GM11168 (cell line): ENCODE measurements at regions not wholly inside any gene's neighbourhood (a gene's known extent, or its start where the extent isn't known, plus 50 kb on each side); places are given as distances from the start of the nearest gene placed in this dataset.
"Not testable (repeated sequence)": the region's sequence is repeated elsewhere in the genome, so short reads cannot be mapped to it uniquely, and the experiment has no call there.

ENCODE experiments used
- in situ Hi-C: fragments of 300-500 bp; cut with MboI; formaldehyde crosslinking; loops from one replicate; pipeline ENCODE4 v1.12.0; 2022; ENCODE audit warnings: low sequenced_read_pairs; ENCODE audit not compliant: unreplicated experiment

DNA sequence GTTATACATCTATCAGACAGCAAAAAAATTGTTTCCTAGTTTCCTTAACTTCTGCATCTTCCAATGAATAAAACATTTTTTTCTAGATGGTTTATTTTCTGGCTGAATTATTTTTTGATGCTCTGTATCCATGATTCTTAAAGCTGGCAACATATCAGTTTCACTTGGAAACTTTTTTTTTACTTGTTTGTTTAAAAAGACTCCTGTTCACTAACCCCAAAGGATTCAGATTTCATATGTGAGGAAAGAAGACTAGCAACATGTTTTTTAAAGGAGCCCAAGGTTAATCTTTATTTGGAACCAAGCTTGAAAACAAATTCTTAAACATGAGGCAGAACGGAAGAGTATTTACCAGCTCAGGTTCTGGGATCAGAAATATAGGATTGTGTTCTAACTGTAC, 632.3 kb downstream of the SLITRK6 start:
- in situ Hi-C loops = no loop called here

DNA sequence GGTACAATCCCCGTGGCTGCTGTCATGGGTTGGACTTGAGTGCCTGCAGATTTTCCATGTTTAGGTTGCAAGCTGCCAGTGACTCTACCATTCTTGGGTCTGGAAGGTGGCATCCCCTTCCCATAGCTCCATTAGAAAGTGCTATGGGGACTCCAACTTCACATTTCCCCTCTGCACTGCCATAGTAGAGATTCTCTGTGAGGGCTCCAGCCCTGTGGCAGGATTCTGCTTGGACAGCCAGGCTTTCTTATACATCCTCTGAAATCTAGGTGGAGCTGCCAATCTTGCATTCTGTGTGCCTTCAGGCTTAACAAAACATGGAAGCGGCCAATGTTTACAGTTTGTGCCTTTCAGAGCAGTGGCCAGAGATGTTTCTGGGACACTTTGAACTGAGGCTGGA, 636.2 kb downstream of the SLITRK6 start:
- in situ Hi-C loops = no loop called here

DNA sequence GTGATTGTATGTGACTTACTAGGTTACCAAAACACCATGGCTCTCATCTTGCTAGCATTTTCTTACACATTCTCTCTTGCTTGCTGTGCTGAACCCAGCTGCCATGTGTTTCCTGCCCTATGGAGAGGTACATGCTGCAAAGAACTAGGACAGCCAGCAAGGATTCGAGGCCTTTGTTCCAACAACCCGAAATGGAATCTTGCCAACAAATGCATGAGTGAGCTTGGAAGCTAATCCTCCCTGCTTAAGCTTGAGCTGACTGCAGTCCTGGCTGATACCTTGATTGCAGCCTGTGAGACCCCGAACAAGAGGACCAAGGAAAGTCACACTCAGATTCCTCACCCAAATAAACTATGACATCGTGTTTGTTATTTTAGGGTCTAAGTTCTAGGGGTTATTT, 651.2 kb downstream of the SLITRK6 start:
- in situ Hi-C loops = no loop called here

DNA sequence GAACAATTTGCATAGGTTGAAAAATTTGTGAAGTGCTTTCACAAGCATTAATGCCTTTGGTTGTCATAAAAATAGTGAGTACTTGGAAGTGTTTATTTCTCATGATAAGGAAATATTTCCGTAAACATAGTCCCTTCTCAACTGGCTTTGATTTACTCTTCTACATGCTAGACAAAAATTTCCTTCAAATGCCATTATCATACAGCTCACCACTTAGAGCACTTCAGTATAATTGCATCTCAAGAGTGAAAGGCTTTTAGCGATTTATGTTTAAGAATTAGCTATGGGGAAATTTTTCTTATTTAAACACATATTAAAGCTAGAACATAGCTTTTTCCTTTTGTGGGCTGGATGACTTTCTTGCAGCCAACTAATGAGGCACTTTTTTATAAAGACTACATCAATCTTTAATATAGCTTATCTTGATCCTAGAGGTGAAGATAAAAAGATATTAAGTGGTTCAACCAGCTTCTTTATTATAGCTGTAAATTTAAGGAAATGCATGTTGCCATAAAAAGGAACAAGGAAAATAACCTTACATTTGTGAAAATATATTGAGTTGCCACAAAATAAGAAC, 656.8 kb downstream of the SLITRK6 start:
- in situ Hi-C loops = no loop called here

DNA sequence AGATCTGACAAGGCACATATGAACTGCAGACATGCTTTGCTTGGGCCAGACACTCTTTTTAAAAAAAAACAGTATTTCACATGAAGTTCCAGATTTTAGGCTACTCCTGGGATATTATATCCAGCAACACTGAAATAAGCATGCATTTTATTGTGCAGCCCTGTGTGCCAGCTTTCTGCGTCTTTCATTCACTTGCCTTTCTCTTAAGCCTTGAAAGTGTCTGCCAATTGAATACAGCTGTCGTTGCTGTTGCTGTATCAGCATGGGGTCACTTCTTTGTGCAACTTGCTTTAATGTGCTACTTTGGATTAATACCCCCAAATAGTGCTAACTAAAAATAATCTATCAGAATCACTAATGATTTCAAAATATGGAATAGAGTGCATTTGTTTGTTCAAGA, 657.8 kb downstream of the SLITRK6 start:
- in situ Hi-C loops = no loop called here

DNA sequence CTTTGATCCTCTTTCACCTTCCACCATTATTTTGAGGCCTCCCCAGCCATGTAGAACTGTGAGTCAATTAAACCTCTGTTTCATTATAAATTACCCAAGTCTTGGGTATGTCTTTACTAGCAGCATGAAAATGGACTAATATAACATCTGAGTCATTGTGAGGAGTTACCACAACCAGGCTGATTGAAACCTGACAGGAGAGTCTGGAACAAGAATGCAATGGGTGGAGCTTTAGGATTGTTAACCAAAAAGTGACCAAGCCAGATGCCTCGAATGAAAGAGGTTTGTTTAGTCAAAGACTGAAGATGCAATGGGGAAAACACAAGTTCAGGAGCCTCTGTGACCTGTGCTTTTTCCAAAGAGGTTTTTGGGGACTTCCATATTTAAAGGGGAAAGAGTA, 659.0 kb downstream of the SLITRK6 start:
- in situ Hi-C loops = no loop called here

DNA sequence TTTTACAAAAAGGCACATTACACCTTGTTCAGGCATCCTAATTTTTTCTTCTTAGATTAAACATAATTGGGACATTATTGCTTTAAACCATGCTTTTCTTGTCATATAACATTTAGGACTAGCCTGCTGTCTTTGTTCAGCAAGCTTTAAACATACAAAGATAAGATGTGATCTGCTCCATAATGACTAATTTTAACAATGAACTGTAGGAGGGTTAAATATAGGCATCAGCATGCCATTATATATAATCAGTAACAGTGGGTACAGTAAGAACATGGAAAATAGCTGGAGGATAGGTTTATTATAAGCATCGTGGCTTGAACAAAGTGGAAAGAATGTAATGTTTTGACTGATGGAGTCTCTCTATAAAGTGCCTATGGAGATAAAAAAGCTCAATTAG, 661.7 kb downstream of the SLITRK6 start:
- in situ Hi-C loops = no loop called here

DNA sequence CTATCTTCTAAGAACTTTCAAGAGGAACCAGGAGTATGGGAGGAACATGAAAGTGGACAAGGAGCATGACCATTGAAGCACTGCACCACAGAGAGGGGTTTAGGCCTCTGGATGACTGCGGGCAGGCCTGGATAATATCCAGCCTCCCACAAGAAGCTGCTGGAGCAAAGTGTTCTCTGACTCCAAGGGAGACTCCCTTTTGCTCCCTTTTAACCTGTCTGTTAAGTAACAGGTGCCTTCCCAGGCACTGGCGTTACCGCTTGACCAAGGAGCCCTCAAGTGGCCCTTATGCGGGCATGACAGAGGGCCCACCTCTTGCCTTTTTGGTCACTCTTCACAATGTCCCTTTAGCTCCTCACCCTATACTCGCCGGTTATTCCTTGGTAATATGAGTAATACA, 666.2 kb downstream of the SLITRK6 start:
- in situ Hi-C loops = no loop called here

DNA sequence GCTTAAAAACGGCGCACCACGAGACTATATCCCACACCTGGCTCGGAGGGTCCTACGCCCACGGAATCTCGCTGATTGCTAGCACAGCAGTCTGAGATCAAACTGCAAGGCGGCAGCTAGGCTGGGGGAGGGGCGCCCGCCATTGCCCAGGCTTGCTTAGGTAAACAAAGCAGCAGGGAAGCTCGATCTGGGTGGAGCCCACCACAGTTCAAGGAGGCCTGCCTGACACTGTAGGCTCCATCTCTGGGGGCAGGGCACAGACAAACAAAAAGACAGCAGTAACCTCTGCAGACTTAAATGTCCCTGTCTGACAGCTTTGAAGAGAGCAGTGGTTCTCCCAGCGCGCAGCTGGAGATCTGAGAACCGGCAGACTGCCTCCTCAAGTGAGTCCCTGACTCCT, 675.7 kb downstream of the SLITRK6 start:
- in situ Hi-C loops = not testable (repeated sequence)

DNA sequence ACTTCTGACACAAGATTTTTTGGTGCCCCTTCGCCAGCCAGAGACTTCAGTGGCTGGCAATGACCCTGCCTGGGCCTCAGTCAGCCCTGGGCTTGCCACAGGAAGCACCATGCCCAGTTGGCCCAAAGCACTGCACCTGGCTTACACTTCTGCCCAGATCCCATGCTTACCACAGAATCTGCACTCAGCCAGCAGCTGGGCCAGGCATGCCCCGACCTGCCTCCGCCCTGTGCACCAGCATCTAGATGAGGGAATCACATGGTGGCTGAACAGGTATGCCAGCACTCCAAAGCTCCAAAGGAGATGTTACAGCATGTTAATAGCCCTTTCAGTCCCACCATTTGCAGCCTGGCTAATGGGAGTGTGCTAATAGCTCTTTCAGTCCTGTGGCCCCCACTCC, 690.9 kb downstream of the SLITRK6 start:
- in situ Hi-C loops = no loop called here

DNA sequence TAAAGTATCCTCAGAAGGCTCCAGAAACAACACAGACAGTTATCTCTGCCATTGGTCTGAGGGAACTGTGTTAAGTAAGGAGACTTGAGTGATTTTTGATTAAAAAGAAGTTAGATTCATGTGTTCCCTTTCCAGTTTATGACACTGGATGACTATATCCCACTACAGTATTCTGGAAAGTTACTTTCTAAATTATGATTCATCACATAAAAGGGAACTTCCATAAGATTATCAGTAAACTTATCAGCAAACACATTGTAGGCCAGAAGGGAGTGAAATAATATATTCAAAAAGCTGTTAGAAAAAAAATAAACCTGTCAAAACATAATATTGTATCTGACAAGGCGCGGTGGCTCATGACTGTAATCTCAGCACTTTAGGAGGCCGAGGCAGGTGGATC, 700.0 kb downstream of the SLITRK6 start:
- in situ Hi-C loops = no loop called here

DNA sequence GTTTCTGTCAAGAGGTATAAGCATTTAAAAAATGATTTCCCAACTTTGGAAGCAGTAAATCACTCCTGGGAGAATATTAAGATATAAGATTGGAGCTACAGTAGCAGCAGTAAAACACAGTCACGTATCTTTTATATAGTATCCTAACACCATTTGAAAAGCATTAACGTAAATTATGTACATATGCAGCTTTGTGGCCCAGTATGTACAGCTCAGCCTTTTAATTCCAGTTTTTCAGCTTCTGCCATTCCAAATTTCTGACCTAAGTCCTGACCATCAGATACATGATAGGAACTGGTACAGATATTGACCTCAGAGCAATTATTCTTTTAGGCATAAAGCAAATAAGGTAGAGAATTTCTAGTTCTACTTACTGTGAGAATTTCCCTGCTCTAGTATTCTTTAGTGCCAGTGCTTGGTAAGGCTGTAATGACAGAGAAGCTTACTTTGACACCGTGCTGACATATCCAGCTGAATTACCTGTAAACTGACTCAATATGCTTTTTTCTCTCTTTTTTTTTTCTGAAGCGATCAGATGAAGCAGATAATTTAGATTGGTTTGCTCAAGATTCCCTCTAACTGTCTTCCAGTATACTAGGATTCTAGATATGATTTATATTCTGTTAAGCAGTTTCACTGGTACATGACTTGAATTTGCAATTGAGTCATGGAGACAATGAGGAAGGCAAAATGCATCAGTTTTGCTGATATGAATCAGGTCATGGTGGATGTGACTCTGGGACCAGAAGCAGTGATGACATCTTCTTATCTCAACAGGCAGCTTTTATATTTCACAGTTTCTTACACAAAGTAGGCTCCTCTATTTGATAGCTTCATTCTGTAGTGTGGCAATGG, 703.6 kb downstream of the SLITRK6 start:
- in situ Hi-C loops = no loop called here

DNA sequence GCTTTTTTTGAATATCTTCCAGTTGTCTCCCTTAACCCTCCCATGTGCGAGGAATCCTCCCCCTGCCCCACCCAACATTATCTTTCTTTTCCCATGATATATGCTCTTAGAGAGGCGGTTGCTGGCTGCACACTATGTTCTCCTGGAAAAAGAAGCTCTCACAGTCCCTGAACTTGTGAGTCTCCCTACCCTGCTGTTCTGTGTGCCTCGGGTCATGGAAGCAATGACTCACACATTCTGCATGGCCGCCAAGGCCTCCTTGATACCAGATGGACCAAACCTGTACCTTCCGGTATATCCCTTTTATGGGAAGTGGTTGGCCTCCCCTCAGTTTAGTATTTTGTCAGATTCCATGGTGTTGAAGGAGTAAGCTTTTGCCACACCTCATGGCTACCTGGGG, 705.4 kb downstream of the SLITRK6 start:
- in situ Hi-C loops = no loop called here

DNA sequence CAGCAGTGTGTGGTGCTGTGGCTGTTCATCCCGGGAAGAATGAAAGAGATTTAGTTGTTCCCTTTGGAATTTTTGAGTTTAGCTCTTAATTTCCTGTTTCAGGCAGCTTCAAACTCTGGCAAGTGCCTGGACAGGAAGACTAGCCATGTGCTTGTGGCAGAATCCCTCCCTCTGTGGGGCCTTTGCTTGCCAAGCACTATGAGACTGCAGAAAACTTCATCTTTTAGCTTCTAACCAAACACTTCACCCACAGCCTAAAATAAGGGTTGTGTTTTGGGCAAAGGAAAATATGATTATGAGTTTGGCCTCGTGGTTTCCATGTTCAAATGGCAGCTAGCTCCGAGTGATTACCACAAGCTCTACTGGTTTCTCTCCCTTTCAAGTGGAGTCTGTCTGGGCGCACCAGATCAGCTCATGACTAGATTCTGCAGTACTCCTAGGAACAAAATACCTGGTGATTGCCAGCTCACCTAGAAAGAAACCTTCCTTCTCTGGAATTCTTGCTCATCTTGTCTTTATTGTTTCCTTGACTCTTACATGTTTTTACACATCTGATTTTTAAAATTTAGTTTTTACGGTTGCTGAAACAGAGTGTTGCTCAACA, 707.5 kb downstream of the SLITRK6 start:
- in situ Hi-C loops = no loop called here

DNA sequence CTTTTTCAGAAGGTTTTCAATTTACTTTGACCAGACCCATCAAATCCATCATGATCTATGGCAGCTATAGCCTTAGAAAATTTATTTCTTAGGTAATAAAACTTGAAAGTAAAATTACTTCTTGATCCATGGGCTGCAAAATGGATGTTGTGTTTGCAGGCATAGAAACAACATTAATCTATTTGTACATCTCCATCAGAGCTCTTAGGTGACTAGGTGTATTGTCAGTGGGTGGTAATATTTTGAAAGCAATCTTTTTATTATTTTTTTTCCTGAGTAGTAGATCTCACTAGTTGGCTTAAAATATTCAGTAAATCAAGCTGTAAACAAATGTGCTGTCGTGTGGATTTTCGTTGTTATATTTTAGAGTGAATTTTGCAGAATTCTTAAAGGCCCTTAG, 710.0 kb downstream of the SLITRK6 start:
- in situ Hi-C loops = no loop called here

DNA sequence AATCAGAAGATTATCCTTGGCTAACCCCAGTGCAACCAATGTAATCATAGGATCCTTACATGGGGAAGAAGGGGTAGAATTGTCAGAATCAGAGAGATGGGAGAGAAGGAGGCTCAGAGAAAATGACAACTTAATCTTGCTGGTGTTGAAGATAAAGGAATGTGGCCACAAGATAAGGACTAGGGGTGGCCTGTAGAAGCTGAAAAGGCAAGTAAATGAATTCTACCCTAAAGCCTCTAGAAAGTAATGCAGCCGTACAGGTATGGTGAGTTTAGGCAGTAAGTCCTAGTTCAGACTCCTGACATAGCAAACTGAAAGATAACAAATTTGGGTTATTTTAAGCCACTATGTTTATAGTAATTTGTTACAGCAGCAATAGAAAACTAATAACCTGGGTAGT, 718.5 kb downstream of the SLITRK6 start:
- in situ Hi-C loops = no loop called here

DNA sequence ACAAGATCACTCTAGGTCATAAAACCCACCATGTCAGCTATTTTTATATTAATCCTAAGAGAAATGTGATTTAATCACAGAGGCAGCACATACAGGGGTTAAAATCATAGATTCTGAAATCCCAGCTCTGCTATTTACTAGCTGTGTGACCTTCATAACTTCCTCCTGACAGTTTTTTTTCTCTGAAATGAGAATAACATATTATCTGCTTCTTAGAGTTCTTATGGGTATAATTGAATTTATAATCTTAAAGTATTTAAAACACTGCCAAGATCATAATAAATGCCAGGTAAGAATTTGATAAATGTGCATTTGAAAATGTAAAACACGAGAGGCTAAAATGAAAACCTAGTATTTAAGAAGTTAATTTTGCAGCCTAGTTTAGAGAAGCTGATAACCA, 722.9 kb downstream of the SLITRK6 start:
- in situ Hi-C loops = no loop called here

DNA sequence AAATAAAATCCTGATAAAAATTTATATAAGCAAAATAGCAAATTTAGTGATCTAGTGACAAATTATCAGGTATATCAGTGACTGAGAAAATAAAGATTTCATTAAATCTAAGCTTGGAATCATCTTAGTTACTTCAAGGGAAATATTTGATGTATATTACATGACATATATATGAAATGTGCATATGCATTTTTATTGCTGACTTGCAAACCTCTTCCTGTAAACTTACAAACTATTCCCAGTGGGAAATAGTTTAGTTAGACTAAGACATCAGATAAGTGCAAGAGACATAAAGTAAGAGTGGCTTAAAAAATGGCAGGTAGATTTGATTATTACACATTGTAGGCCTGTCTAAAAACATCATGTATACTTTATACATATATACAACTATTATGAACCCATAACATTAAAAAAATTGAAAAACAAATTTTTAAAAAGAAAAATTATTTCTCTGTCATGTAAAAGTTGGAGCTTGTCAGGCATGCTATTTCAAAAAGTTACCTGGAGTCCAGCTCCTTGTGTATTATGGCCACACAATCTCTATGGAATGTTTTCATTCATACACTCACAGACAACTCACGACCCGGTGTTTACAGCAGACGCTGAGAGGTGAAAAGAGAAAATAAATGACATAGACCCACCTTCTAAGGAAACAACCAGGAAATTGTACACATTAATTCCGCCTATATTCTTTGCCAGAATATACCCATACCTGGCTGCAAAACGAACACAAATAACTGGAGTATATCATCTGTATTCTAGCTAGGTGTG, 724.5 kb downstream of the SLITRK6 start:
- in situ Hi-C loops = no loop called here

DNA sequence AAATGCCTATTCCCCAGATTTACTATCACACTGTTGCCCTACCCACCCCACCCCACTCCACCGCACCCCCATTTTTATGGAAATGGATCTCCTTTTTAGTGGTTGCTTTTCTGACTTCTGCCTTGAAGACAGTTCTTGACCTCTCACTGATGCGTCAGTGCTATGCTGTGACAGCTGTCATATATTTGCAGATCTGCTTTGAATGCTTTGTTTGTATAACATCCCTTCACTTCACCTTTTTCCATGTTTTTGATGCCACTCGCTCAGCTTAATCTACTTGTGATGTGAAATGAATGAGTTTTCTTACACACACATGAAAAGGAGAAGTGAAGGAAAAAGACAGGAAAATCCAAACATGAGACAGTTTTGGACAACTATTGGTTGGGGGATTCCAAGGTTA, 731.0 kb downstream of the SLITRK6 start:
- in situ Hi-C loops = no loop called here

DNA sequence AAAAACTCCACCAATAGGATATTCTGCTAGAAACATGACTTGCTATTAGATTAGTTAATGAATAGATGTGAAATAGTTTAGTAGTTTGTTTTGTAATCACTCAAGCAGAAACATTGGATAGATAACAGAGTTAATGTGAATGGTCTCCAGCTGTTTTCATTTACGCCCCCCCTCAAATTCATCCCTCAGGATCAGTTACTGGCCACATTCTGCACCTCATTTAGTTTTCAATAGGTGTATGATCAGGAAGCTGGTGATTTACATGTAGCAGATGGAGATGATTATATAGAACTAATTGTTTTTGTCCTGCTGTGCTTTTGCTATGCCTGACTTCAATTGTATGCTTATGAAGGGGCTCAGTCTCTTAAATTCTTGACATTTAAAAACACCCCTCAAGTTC, 759.0 kb downstream of the SLITRK6 start:
- in situ Hi-C loops = no loop called here

DNA sequence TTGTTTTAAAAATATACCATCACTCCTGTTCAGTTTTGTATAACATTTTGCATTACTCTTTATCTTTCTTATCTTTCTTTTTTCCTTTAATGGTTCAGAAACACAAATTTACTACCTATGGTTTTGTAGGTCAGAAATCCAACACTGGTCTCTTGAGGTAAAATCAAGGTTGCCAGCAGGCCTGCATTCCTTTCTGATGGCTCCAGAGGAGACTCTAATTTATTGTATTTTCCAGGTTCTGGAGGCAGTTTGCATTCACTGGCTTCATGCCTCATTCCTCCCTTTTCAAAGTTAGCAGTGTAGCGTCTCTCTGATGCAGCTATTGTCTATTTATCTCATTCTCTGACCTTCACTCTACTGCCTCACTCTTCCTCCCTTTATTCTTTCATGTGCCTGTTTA, 767.4 kb downstream of the SLITRK6 start:
- in situ Hi-C loops = no loop called here
